ENCODE measurements at regions not wholly inside any gene's neighbourhood (a gene's known extent, or its start where the extent isn't known, plus 50 kb on each side); places are given as distances from the start of the nearest gene placed in this dataset.

DNA sequence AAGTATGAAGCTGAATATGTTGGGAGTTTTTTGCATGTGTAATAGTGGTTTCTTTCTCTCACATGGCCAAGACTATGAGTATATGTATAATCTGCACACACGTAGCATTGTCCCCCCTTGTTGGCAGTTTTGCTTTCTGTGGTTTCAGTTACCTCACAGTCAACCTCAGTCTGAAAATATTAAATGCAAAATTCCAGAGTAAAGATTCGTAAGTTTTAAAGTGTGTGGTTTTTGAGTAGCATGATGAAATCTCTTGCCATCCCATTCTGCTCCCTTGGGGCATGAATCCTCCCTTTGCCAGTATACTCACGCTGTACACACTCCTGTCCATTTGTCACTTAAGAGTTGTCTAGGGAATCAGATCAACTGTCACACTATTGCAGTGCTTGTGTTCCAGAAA is 742.0 kb upstream of the CCDC54 start:
- ATAC-seq (no peak), DNase-seq (ENCODE audit: low spot score) (no peak)
- Mint-ChIP-seq H3K36me3 (ENCODE audit: low read depth) (no peaks in the 10 kb centered on the region), H3K4me3 (no peak overlapping the region), H3K9me3 (no peaks in the 10 kb centered on the region), H3K4me1 (no peaks in the 10 kb centered on the region), H3K27ac (no peak overlapping the region), H3K27me3 (ENCODE audit: insufficient read depth, low read depth, poor library complexity) (no peaks in the 10 kb centered on the region)
- Histone ChIP-seq H4K20me1 (replicated peaks; ENCODE audit: insufficient read depth) (no peaks in the 10 kb centered on the region), H3F3A (replicated peaks; ENCODE audit: low read depth) (no peaks in the 10 kb centered on the region), H3K4me3 (no peak overlapping the region), H3K27ac (ENCODE audit: low read depth) (no peak overlapping the region), H2AFZ (no peak overlapping the region), H3K4me2 (no peak overlapping the region), H3K4me1 (ENCODE audit: insufficient read depth) (no peaks in the 10 kb centered on the region), H3K9me2 (ENCODE audit: insufficient read depth) (peaks cover 4% of the 10 kb centered on the region; the same call in 1 of the 2 replicates), H3K27me3 (ENCODE audit: insufficient read depth) (no peaks in the 10 kb centered on the region), H3K36me3 (ENCODE audit: insufficient read depth) (no peaks in the 10 kb centered on the region), H3K79me2 (replicated peaks; ENCODE audit: insufficient read depth) (no peaks in the 10 kb centered on the region)
- TF ChIP-seq, protein P1, sequence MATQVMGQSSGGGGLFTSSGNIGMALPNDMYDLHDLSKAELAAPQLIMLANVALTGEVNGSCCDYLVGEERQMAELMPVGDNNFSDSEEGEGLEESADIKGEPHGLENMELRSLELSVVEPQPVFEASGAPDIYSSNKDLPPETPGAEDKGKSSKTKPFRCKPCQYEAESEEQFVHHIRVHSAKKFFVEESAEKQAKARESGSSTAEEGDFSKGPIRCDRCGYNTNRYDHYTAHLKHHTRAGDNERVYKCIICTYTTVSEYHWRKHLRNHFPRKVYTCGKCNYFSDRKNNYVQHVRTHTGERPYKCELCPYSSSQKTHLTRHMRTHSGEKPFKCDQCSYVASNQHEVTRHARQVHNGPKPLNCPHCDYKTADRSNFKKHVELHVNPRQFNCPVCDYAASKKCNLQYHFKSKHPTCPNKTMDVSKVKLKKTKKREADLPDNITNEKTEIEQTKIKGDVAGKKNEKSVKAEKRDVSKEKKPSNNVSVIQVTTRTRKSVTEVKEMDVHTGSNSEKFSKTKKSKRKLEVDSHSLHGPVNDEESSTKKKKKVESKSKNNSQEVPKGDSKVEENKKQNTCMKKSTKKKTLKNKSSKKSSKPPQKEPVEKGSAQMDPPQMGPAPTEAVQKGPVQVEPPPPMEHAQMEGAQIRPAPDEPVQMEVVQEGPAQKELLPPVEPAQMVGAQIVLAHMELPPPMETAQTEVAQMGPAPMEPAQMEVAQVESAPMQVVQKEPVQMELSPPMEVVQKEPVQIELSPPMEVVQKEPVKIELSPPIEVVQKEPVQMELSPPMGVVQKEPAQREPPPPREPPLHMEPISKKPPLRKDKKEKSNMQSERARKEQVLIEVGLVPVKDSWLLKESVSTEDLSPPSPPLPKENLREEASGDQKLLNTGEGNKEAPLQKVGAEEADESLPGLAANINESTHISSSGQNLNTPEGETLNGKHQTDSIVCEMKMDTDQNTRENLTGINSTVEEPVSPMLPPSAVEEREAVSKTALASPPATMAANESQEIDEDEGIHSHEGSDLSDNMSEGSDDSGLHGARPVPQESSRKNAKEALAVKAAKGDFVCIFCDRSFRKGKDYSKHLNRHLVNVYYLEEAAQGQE (IDR thresholded peaks at IDR 0.05; ENCODE audit: unreplicated experiment), result no peak
- TF ChIP-seq NANOG (IDR thresholded peaks at IDR 0.05; ENCODE audit: borderline replicate concordance), result no peak
- no peak for TF ChIP-seq ZNF331 (CRISPR knock-in tag; IDR thresholded peaks at IDR 0.05; ENCODE audit: low read depth)

DNA sequence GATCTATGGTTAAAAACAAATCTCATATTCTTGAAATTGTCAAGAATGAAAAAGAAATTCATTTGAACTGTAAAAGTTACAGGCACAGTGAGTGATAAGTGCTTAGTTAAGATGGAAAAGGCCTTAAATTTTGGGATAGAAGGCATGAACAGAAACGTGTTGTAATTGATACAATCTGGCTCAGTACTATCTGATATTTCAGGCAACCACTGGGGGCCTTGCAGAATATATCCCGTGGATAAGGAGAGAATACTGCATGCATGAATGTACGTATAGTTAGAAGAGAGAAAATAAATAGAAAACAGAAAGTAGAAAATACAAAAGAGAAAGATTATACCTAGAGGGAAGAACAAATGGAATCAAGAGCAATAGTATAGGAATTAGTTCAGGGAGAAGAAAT is 741.4 kb upstream of the CCDC54 start:
- H3K27ac ChIP-seq (ENCODE audit: low read depth), result no peak overlapping the region
- no peaks in the 10 kb centered on the region for H3K4me1 ChIP-seq (ENCODE audit: insufficient read depth)
- no peaks in the 10 kb centered on the region for H3K4me1 Mint-ChIP-seq
- TF ChIP-seq ZNF114 (CRISPR knock-in tag; IDR thresholded peaks at IDR 0.05), result no peak
- TF ChIP-seq, protein P2, sequence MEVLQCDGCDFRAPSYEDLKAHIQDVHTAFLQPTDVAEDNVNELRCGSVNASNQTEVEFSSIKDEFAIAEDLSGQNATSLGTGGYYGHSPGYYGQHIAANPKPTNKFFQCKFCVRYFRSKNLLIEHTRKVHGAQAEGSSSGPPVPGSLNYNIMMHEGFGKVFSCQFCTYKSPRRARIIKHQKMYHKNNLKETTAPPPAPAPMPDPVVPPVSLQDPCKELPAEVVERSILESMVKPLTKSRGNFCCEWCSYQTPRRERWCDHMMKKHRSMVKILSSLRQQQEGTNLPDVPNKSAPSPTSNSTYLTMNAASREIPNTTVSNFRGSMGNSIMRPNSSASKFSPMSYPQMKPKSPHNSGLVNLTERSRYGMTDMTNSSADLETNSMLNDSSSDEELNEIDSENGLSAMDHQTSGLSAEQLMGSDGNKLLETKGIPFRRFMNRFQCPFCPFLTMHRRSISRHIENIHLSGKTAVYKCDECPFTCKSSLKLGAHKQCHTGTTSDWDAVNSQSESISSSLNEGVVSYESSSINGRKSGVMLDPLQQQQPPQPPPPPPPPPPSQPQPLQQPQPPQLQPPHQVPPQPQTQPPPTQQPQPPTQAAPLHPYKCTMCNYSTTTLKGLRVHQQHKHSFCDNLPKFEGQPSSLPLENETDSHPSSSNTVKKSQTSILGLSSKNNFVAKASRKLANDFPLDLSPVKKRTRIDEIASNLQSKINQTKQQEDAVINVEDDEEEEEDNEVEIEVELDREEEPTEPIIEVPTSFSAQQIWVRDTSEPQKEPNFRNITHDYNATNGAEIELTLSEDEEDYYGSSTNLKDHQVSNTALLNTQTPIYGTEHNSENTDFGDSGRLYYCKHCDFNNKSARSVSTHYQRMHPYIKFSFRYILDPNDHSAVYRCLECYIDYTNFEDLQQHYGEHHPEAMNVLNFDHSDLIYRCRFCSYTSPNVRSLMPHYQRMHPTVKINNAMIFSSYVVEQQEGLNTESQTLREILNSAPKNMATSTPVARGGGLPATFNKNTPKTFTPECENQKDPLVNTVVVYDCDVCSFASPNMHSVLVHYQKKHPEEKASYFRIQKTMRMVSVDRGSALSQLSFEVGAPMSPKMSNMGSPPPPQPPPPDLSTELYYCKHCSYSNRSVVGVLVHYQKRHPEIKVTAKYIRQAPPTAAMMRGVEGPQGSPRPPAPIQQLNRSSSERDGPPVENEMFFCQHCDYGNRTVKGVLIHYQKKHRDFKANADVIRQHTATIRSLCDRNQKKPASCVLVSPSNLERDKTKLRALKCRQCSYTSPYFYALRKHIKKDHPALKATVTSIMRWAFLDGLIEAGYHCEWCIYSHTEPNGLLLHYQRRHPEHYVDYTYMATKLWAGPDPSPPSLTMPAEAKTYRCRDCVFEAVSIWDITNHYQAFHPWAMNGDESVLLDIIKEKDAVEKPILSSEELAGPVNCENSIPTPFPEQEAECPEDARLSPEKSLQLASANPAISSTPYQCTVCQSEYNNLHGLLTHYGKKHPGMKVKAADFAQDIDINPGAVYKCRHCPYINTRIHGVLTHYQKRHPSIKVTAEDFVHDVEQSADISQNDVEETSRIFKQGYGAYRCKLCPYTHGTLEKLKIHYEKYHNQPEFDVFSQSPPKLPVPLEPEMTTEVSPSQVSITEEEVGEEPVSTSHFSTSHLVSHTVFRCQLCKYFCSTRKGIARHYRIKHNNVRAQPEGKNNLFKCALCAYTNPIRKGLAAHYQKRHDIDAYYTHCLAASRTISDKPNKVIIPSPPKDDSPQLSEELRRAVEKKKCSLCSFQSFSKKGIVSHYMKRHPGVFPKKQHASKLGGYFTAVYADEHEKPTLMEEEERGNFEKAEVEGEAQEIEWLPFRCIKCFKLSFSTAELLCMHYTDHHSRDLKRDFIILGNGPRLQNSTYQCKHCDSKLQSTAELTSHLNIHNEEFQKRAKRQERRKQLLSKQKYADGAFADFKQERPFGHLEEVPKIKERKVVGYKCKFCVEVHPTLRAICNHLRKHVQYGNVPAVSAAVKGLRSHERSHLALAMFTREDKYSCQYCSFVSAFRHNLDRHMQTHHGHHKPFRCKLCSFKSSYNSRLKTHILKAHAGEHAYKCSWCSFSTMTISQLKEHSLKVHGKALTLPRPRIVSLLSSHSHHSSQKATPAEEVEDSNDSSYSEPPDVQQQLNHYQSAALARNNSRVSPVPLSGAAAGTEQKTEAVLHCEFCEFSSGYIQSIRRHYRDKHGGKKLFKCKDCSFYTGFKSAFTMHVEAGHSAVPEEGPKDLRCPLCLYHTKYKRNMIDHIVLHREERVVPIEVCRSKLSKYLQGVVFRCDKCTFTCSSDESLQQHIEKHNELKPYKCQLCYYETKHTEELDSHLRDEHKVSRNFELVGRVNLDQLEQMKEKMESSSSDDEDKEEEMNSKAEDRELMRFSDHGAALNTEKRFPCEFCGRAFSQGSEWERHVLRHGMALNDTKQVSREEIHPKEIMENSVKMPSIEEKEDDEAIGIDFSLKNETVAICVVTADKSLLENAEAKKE (CRISPR knock-in tag; IDR thresholded peaks at IDR 0.05), result no peak
- TF ChIP-seq POLR2AphosphoS5 (IDR thresholded peaks at IDR 0.05; ENCODE audit: low read depth), result no peak
- TF ChIP-seq, protein P1 (IDR thresholded peaks at IDR 0.05; ENCODE audit: unreplicated experiment), result no peak
- TF ChIP-seq, protein P3, sequence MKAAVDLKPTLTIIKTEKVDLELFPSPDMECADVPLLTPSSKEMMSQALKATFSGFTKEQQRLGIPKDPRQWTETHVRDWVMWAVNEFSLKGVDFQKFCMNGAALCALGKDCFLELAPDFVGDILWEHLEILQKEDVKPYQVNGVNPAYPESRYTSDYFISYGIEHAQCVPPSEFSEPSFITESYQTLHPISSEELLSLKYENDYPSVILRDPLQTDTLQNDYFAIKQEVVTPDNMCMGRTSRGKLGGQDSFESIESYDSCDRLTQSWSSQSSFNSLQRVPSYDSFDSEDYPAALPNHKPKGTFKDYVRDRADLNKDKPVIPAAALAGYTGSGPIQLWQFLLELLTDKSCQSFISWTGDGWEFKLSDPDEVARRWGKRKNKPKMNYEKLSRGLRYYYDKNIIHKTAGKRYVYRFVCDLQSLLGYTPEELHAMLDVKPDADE (IDR thresholded peaks at IDR 0.05), result no peak
- peaks cover 4% of the 10 kb centered on the region; the same call in 1 of the 2 replicates for H3K9me2 ChIP-seq (ENCODE audit: insufficient read depth)
- no peaks in the 10 kb centered on the region for H3F3A ChIP-seq (replicated peaks; ENCODE audit: low read depth)
- no peaks in the 10 kb centered on the region for H4K20me1 ChIP-seq (replicated peaks; ENCODE audit: insufficient read depth)
- H3K79me2 ChIP-seq (replicated peaks; ENCODE audit: insufficient read depth), result no peaks in the 10 kb centered on the region
- H3K27ac Mint-ChIP-seq, result no peak overlapping the region
- no peak overlapping the region for H3K4me3 ChIP-seq
- H3K9me3 Mint-ChIP-seq, result no peaks in the 10 kb centered on the region
- H3K36me3 Mint-ChIP-seq (ENCODE audit: low read depth), result no peaks in the 10 kb centered on the region
- ATAC-seq (no peak), DNase-seq (ENCODE audit: low spot score) (no peak)
- H3K4me2 ChIP-seq, result no peak overlapping the region
- no peak overlapping the region for H2AFZ ChIP-seq
- H3K36me3 ChIP-seq (ENCODE audit: insufficient read depth), result no peaks in the 10 kb centered on the region
- no peaks in the 10 kb centered on the region for H3K27me3 ChIP-seq (ENCODE audit: insufficient read depth)
- no peak overlapping the region for H3K4me3 Mint-ChIP-seq
- no peaks in the 10 kb centered on the region for H3K27me3 Mint-ChIP-seq (ENCODE audit: insufficient read depth, low read depth, poor library complexity)

All from GM23338 (cell line).